ENCODE measurements at regions not wholly inside any gene's neighbourhood (a gene's known extent, or its start where the extent isn't known, plus 50 kb on each side); places are given as distances from the start of the nearest gene placed in this dataset.
A peak's percentile ranks its signal among the peaks of the same experiment; 100 is the strongest.
"Not testable (repeated sequence)": the region's sequence is repeated elsewhere in the genome, so short reads cannot be mapped to it uniquely, and the experiment has no call there.

DNA sequence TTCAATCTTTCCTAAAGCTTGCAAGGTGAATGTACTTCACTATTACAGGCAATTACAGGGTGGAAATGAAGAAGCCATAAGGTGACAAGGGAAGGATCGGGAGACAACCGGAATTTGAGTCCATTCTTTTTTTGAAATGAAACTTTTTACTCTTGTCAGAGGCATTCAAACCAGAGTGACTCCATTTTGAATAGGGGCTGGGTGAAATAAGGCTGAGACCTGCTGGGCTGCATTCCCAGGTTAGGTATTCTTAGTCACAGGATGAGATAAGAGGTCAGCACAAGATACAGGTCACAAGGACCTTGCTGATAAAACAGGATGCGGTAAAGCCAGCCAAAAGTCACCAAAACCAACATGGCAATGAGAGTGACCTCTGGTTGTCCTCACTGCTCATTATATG, 363.3 kb downstream of the TYW1 start:
- no peak for DNase-seq (ENCODE audit: low read depth)

DNA sequence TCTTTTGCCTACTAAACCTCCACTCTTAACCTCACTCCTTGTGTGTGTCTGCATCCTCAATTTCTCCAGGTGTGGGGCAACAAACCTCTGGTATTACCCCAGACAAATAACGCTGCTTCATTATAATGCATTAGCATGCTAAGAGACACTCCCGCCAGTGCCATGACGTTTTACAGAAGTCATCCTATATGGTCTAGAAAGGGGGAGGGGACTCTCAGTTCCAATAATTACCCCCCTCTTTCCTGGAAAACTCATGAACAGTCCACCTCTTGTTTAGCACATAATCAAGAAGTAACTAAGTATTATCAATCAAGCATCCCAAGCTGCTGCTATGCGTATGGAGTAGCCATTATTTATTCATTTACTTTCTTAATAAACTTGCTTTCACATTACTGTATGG, 364.5 kb downstream of the TYW1 start:
- DNase-seq (ENCODE audit: low read depth), result no peak

DNA sequence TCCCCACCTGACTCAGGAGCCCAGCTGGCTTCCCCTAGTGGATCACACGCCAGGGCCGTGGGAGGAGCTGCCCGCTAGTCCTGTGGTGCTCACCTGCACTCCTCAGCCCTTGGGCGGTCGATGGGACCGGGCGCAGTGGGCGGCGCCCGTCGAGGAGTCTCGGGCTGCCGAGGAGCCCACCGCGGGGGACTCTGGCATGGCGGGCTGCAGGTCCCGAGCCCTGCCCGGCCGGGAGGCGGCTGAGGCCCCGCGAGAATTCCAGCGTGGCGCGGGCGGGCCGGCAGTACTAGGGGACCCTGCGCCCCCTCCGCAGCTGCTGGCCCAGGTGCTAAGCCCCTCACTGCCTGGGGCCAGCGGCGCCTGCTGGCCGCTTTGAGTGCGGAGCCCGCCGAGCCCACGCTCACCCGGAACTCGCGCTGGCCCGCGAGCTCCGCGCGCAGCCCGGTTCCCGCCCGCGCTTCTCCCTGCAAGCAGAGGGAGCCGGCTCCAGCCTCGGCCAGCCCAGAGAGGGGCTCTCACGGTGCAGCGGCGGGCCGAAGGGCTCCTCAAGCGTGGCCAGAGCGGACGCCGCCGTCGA, 367.9 kb downstream of the TYW1 start:
- DNase-seq (ENCODE audit: low read depth), result no peak

DNA sequence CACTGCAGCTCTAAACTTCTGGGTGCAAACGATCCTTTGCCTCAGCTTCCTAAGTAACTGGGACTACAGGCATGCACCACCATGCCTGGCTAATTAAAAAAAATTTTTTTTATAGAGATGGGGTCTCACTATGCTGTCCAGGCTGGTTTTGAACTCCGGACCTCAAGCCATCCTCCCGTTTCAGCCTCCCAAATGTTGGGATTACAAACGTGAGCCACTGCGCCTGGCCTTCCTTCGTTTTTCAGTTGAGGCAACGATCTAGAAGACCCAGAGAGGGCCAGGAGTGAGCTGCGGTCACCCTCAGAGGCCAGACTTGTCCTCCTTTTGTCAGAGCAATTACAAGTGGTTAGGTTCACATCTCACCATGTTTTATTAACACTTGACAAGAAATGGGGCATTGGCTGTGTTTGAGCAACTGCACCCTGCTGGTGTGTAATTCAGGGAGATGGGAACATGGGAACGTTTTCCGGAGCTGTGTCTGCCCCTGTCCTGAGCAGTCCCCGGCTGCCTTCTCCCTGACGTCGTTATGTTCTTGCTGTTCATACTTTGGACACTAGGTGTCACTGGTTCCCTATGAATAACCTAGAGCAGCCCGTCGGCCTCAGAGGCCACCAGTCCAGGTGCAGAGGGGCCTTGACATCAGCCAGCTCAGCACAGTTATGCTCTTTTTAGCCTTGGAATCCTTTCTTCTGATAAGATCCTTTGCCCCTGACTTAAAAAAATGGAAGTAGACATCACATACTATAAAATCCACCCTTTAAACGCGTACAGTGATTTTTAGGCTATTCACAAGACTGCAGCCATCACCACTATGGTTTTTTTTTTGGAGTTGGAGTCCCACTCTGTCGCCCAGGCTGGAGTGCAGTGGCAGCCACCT, 375.0 kb downstream of the TYW1 start:
- DNase-seq (ENCODE audit: low read depth), result peak; percentile 59

DNA sequence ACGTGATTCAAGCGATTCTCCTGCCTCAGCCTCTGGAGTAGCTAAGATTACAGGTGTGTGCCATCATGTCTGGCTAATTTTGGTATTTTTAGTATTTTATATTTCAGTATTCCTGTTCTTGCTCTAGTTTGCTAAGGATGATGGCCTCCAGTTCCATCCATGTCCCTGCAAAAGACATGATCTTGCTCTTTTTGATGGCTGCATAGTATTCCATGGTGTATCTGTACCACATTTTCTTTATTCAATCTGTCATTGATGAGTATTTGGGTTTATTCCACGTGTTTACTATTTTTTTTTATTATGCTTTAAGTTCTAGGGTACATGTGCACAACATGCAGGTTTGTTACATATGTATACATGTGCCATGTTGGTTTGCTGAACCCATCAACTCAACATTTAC, 376.8 kb downstream of the TYW1 start:
- not testable (repeated sequence) for DNase-seq (ENCODE audit: low read depth)

DNA sequence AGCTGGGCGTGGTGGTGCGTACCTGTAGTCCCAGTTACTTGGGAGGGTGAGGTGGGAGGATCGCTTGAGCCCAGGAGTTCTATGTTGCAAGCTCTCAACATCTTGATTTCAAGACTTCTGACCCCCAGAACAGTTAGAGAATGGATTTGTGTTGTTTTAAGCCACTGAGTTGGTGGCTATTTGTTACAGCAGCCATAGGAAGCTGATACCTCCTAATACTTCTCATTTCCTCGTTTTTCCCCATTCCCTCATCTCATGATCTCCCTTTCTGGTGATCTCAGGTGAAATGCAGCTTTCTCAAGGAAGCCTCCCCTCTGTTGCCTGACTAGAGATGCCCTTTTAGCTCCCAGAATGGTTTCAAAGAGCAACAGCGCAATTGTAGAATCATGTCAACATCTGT, 378.8 kb downstream of the TYW1 start:
- no peak for DNase-seq (ENCODE audit: low read depth)

DNA sequence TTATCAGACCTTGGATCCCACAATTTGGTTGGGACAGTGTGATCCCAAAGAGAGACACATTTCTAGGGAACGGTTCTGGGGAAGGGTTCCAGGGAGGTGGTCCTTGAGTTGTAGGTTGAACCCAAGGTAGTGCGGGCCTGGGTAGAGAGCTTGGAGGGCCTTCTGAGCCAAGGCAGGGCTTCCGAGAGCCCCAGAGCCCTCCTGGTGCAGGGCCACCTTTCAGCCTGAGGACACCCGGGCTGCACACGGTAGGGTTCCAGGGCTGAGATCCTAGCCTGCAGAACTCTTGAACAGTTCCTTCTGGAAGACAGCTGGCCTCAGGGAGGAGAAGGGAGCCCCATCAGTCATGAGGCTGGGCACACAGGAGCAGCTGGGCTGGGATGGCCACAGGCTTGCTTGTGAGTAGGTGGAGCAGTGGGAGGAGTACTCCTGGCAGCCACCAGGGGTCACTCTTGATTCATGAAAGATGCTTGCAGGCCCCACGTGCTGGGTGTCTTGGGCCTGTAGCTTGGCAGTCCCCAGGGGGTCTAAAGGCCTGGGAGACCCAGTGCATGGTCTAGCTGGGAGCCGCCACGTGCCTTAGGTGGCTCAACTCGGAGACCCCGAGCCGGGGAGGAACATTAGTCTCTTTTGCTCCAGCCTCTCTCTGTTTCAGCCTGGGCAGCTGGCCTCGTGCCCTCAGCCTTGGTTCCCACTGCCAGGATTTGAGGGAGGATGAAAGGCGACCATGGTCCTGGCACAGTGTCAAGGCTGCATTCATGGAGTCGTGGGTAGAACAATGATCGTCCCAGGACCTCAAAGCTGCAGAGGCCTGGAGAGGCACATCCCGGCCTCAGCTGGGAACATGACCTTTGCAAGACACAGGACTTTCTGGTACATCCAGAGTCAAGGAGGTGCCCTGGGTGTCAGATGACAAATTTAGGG, 381.6 kb downstream of the TYW1 start:
- DNase-seq (ENCODE audit: low read depth), result peak; percentile 73

DNA sequence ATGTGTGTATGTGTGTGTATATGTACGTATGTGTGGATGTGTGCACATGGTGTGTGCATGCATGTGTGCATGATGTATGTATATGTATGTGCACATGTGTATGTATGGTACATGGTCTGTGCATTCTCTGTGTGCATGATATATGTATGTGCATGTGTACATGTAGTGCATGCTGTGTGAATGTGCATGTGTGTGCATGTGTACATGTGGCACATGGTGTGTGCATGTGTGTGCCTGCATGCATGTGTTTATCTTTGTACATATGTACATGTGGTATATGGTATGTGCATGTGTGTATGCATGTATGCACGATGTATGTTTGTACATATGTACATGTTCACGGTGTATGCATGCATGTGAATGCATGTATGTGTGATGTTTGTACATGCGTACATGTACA, 383.7 kb downstream of the TYW1 start:
- DNase-seq (ENCODE audit: low read depth), result no peak

DNA sequence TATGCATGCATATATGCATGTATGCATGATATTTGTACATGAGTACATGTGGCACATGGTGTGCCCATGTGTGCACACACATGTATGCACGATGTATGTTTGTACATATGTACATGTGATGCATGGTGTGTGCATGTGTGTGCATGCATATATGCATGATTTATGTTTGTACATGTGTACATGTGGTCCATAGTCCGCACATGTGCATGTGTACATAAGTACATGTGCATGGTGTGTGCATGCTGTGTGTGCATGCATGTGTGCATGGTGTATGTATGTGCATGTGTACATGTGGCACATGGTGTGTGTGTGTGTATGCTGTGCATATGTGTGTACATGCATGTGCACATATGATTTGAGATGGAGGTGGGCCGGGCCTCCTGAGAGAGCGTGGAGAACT, 384.2 kb downstream of the TYW1 start:
- DNase-seq (ENCODE audit: low read depth), result no peak

DNA sequence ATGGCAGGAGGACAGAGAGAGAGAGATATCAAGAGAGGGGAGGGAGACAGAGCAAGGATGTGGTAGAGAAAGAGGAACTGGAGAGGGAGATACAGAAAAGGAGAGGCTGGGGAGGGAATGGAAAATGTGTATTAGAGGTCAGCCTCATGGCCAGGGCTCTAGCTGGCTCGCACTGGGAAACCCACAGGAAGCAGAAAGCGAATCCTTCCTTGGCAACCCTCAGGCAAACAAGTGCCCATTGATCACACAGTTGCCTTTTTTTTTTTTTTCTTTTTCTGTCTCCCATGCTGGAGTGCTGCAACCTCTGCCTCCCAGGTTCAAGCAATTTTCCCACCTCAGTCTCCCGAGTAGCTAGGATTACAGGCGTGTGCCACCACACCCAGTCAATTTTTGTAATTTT, 391.2 kb downstream of the TYW1 start:
- DNase-seq (ENCODE audit: low read depth), result no peak

DNA sequence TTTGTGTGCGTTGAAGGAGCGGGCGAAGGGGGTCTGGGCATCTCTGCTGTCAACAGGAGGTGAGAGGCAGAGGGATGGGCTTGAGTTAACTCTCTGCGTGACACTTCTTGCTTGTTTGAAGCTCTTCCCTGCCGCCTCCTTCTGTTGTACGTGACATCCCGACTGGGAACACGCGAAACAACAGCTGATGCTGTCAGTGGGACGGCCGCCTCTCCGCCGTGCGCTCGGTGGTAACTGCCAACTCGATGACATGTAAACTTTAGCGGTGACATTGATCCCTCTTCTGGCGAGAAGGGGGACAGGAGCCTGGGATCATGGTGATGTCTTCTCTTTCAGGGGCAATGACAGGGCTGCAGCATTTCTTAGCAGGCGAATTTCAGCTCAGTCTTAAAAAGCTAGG, 394.5 kb downstream of the TYW1 start:
- DNase-seq (ENCODE audit: low read depth), result no peak

DNA sequence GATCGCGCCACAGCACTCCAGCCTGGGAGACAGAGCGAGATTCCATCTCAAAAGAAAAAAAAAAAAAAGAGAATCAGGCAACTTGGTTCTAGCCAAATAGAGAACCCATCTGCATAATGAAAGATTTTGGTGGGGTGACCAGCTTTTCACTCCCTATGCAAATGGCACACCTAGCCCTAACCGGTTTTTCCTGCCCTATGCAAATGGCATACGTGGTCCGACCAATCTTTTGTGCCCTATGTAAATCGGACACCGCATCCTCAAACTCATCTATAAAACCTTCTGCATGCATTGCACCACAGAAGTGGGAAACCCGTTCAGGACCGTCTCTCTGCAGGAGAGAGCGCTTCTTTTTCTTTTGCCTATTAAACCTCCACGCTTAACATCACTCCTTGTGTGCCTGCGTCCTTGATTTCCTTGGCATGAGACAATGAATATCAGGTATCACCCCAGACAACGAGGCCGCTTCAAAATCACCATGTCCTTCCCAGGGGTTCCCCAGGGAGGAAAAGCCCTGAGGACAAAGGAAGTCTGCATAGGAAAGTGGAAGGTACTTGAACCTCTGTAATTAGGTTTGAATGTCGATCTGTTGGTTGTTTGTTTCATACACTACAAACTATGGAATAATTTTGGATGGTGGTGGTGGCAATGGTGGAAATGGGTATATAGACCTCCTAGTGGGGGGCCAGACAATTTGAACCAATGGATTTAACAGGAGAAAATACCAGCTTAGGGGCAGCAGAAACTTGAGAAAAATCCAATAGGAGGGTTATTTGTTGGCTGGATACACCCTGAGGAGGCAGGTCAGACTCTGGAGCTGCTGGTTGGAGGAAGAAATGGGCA, 396.2 kb downstream of the TYW1 start:
- no peak for DNase-seq (ENCODE audit: low read depth)

DNA sequence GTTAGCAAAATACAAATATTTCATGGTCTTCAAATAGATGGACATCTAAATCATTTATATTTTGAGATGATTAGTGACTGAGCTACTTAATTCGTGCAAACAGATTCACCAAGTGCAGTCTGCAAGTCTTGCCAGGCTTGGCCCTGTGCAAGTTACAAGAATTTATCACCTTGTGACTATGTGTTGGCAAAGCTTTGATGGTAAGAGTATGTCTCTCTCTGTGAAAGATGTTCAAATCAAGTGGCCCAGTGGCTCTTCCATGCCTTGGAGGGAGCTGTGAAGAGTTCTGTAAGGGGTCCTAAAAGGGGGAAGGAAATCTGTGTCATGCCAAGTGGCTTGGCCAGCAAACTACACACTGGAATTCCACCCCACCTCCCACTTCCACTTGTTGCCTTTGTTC, 397.3 kb downstream of the TYW1 start:
- no peak for DNase-seq (ENCODE audit: low read depth)

DNA sequence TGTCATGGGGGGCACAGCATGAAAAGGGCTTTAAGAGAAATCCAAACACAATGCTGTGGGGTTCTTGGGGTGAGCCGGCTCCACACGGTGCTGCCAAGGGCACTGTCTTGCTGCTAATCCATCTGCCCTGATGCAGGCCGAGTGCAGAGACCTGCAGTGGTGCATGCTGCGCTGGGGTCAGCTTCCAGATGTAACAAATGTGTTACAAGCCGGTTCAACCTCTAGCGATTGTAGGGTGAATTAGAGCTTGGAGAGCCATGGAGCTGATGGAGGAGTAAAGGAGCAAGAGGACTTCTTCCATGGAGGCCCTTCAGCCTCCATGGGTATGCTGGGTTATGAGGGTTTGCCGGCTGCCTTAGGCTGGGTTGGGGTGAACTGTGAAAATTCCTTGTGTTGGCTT, 402.3 kb downstream of the TYW1 start:
- DNase-seq (ENCODE audit: low read depth), result no peak

DNA sequence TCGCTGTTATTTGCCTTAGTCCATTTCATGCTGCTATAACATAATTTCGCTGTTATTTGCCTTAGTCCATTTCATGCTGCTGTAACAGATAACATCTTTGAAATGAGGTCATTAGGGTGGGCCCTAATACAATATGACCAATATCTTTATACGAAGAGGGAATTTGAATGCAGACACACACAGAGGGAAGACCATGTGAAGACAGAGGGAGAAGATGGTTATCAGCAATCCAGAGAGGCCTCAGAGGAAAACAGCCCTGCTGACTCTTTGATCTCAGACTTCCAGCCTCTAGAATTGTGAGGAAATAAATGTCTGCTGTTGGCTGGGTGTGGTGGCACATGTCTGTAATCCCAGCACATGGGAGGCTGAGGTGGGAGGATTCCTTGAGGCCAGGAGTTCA, 404.9 kb downstream of the TYW1 start:
- no peak for DNase-seq (ENCODE audit: low read depth)

DNA sequence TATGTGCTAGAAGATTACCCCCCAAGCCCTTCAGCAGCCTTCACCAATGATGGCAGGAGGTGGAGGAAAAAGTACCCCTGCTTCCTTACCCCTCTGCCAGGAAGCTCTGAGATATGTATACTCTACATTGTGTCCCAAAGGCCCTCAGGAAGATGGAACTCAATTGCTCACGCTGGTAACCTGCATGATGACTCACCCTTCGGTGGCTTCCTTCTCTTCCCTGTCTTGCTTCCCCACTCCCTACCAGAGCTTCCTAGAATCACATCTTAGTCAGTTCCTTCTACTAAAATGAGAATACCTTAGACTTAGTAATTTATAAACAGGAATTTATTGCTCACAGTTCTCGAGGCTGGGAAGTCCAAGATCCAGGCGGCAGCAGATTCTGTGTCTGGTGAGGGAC, 405.6 kb downstream of the TYW1 start:
- no peak for DNase-seq (ENCODE audit: low read depth)

DNA sequence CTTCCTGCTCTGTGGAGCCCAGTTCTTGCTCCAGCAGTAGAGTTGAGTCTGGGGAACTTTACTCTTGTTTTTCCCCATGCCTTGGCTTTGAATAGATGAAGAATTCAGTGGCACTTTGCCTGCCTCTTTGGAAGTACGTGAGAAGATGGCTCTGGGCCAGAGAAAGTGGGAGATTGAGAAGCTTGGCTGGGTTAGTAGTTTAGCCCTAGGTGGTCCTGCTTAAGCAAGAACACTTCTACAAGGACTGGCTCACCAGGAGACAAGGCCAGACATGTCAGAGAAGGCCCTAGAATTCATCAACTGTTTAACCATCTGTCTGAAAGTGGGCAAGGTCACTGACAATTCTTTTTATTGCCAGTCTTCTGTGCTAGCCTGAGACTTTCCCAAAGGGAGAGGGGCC, 410.3 kb downstream of the TYW1 start:
- no peak for DNase-seq (ENCODE audit: low read depth)

DNA sequence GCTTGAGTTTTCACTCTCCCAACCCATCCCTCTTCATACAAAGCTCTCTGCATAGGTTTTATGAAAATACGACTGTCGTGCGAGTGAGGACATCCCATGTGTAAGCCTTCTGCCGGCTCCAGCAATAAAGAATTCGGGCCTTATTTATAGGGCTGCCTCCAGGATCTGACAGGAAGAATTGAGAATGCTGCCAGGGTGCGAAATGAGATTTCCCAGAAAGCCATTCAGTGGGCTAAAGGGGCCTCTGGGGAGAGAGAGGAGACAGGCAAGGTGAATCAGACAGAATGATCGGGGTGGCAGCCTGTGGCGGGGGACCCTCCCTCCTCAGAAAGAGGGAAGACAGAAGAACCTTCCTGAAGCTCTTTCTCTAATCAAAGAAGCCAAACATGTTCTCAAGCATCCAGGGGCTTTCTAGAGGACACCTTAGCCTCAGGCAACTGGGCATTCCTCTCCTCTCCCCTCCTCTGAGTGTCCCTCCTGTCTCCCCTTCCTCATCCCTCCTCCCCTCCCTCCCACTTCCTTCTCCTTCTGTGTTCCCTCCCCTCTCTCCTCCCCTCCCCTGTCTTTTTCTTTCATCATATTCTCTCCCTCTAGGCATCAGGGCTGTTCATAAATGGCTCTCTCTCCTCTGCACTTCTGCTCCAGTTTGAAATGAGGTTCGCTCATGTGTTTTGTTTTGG, 410.9 kb downstream of the TYW1 start:
- no peak for DNase-seq (ENCODE audit: low read depth)

DNA sequence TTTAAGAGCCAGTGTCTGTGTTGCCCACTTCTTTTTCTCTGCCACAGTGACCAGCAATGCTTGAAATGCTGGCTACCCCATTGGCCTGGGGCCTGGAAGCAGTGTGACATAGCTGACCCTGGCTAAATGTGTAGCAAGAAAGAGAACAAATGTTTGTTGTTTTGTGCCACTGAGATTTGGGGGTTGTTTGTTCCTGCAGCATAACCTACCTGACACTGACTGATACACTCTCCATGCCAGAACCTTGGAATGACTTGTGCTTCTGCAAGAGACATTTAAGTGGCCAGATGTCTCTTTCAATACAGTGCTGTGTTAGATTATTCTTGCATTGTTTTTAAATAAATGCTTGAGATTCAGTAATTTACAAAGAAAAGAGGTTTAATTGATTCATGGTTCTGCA, 411.5 kb downstream of the TYW1 start:
- no peak for DNase-seq (ENCODE audit: low read depth)

DNA sequence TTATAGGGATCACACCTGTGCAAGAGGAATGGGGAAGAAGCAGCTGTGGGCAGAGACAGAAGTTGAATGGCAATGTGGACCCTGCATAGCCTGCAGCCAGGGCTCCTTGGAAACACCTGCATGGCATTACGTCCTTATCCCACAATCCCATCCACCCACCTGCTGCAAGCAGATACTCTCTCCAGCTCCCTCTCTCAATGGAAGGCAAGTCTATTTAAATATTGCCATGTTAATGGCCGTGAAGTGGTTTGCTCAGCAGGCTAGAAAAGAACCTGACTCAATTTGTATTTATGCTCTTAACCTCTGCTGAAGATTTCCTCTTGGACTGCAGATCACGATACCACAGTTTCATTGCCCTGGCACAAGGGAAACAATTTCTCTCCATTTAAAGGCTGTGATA, 417.0 kb downstream of the TYW1 start:
- no peak for DNase-seq (ENCODE audit: low read depth)

DNA sequence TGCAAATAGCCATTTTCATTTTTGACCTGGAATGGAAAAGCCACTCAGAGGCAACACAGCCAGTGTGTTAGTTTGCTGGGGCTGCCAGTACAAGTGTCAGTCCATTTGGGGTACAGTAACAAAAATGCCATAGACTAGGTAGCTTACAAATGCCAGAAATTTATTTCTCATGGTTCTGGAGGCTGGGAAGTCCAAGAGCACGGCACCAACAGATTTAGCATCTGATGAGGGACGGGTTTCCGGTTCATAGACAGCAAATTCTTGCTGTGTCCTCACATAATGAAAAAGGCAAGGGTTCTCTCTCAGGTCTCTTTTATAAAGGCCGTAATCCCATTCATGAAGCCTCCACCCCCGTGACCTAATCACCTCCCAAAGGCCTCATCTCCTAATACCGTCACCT, 418.2 kb downstream of the TYW1 start:
- no peak for DNase-seq (ENCODE audit: low read depth)
